IMR-90 (cell line): ENCODE measurements at regions not wholly inside any gene's neighbourhood (a gene's known extent, or its start where the extent isn't known, plus 50 kb on each side); places are given as distances from the start of the nearest gene placed in this dataset.

ENCODE experiments used
- ATAC-seq: fragments of 200-7000 bp; cut with Tn5 transposase; 2 replicates; pipeline ENCODE4 v1.9.1; 2020; ENCODE audit warnings: low read depth, mild to moderate bottlenecking, moderate library complexity
- BruUV-seq: library from RNA; stranded (reverse); fragments of 400-500 nt; replicated peaks from 2 replicates; lab custom pipeline; 2021; lab: Mats Ljungman, UMichigan
- CTCF ChIA-PET: fragments of 300-600 bp; formaldehyde crosslinking; extraction: SDS; loops from one replicate; lab custom pipeline; 2021; ENCODE audit warnings: antibody characterized with exemption; lab: Yijun Ruan, JAX
- POLR2A ChIA-PET: fragments of 300-600 bp; sonication (Branson Sonifier 250); formaldehyde crosslinking; loops from one replicate; lab custom pipeline; 2022; ENCODE audit warnings: antibody characterized with exemption; ENCODE audit not compliant: unreplicated experiment; lab: Charles Lee
- DNase-seq: peaks from one replicate; pipeline ENCODE4 v3.0.0; 2013
- H2AFZ ChIP-seq: replicated peaks from 2 replicates; pipeline ENCODE3; 2013; ENCODE audit warnings: low read length, mild to moderate bottlenecking; ENCODE audit not compliant: poor library complexity
- H2AK5ac ChIP-seq: 2 replicates; pipeline ENCODE4 v1.6.1; 2013; ENCODE audit warnings: low read depth, low read length, inconsistent platforms
- H2AK9ac ChIP-seq: replicated peaks from 2 replicates; pipeline ENCODE3; 2013; ENCODE audit warnings: mild to moderate bottlenecking, low read depth, low read length, moderate library complexity; ENCODE audit not compliant: poor library complexity
- H2BK120ac ChIP-seq: 2 replicates; pipeline ENCODE4 v1.6.1; 2013; ENCODE audit warnings: low read depth, low read length, inconsistent platforms
- H2BK15ac ChIP-seq: 3 replicates; pipeline ENCODE4 v1.6.1; 2013; ENCODE audit warnings: low read depth, low read length, inconsistent platforms
- H2BK20ac ChIP-seq: 2 replicates; pipeline ENCODE4 v1.6.1; 2013; ENCODE audit warnings: low read depth, mild to moderate bottlenecking, inconsistent platforms, low read length, moderate library complexity
- H2BK5ac ChIP-seq: 2 replicates; pipeline ENCODE4 v1.6.1; 2013; ENCODE audit warnings: mild to moderate bottlenecking, low read depth, low read length, inconsistent platforms; ENCODE audit not compliant: poor library complexity, severe bottlenecking
- H3K14ac ChIP-seq: replicated peaks from 2 replicates; pipeline ENCODE4 v1.6.1; 2013; ENCODE audit warnings: low read depth, low read length, inconsistent platforms
- H3K18ac ChIP-seq: 2 replicates; pipeline ENCODE4 v1.6.1; 2013; ENCODE audit warnings: low read depth, low read length, control low read depth
- H3K23ac ChIP-seq: 2 replicates; pipeline ENCODE4 v1.6.1; 2013; ENCODE audit warnings: low read depth, low read length, inconsistent platforms
- H3K27ac ChIP-seq: 2 replicates; pipeline ENCODE4 v1.5.1; 2013; ENCODE audit warnings: mild to moderate bottlenecking, control low read depth, low read length; ENCODE audit not compliant: insufficient read depth
- H3K27me3 ChIP-seq: 2 replicates; pipeline ENCODE4 v1.6.1; 2013; ENCODE audit warnings: low read length; ENCODE audit not compliant: control insufficient read depth, insufficient read depth
- H3K36me3 ChIP-seq: 2 replicates; pipeline ENCODE4 v1.6.1; 2013; ENCODE audit warnings: low read length, mixed read lengths; ENCODE audit not compliant: control insufficient read depth, insufficient read depth
- H3K4ac ChIP-seq: 2 replicates; pipeline ENCODE4 v1.6.1; 2013; ENCODE audit warnings: low read depth, low read length, inconsistent platforms
- H3K4me1 ChIP-seq: 2 replicates; pipeline ENCODE4 v1.6.1; 2013; ENCODE audit warnings: low read length, mixed read lengths; ENCODE audit not compliant: control insufficient read depth, insufficient read depth
- H3K4me2 ChIP-seq: 2 replicates; pipeline ENCODE4 v1.6.1; 2013; ENCODE audit warnings: low read depth, mild to moderate bottlenecking, control low read depth, low read length, moderate library complexity
- H3K4me3 ChIP-seq: 2 replicates; pipeline ENCODE4 v1.5.1; 2013; ENCODE audit warnings: low read depth, mild to moderate bottlenecking, control low read depth, low read length, moderate library complexity; ENCODE audit not compliant: insufficient read depth
- H3K56ac ChIP-seq: 2 replicates; pipeline ENCODE4 v1.6.1; 2013; ENCODE audit warnings: low read length, inconsistent platforms; ENCODE audit not compliant: insufficient read depth; ENCODE audit errors: extremely low read depth
- H3K79me1 ChIP-seq, 2 experiments: 2 replicates each; pipeline ENCODE4 v1.6.1; 2013; ENCODE audit warnings: low read length in 2 of 2, inconsistent platforms in 1 of 2, low read depth in 1 of 2
- H3K9ac ChIP-seq: 2 replicates; pipeline ENCODE4 v1.6.1; 2013; ENCODE audit warnings: low read depth, low read length, control low read depth
- H3K9me1 ChIP-seq: 2 replicates; pipeline ENCODE4 v1.6.1; 2013; ENCODE audit warnings: low read length, inconsistent platforms; ENCODE audit not compliant: insufficient read depth
- H3K9me3 ChIP-seq: 2 replicates; pipeline ENCODE4 v1.6.1; 2013; ENCODE audit warnings: low read length; ENCODE audit not compliant: control insufficient read depth, insufficient read depth
- H4K20me1 ChIP-seq: 2 replicates; pipeline ENCODE4 v1.6.1; 2013; ENCODE audit warnings: low read length, inconsistent platforms; ENCODE audit not compliant: insufficient read depth
- H4K5ac ChIP-seq: 2 replicates; pipeline ENCODE4 v1.6.1; 2013; ENCODE audit warnings: mild to moderate bottlenecking, low read depth, low read length, control low read depth
- H4K8ac ChIP-seq, 2 experiments: 2 replicates each; pipeline ENCODE4 v1.6.1; 2013; ENCODE audit warnings: low read depth in 2 of 2, low read length in 2 of 2, control low read depth in 1 of 2, inconsistent platforms in 1 of 2
- H4K91ac ChIP-seq: 2 replicates; pipeline ENCODE4 v1.6.1; 2013; ENCODE audit warnings: low read depth, low read length, inconsistent platforms; ENCODE audit not compliant: insufficient read depth
- BHLHE40 ChIP-seq: fragments of 150-350 bp; IDR thresholded peaks from 2 replicates; pipeline ENCODE4 v1.6.1; 2016; ENCODE audit warnings: mild to moderate bottlenecking, low read depth, low read length
- CEBPB ChIP-seq: IDR thresholded peaks from 2 replicates; pipeline ENCODE4 v1.6.1; 2012; ENCODE audit warnings: low read depth, low read length, improper control_type of control experiment
- CHD1 ChIP-seq: IDR thresholded peaks from 2 replicates; pipeline ENCODE4 v1.6.1; 2012; ENCODE audit warnings: low read depth, low read length, improper control_type of control experiment
- CTCF ChIP-seq: conservative IDR thresholded peaks from 2 replicates; pipeline ENCODE4 v1.5.1; 2012; ENCODE audit warnings: mild to moderate bottlenecking, low read depth, low read length, improper control_type of control experiment
- ELK1 ChIP-seq: fragments of 150-350 bp; IDR thresholded peaks from 2 replicates; pipeline ENCODE4 v1.6.1; 2016; ENCODE audit warnings: low read depth, mild to moderate bottlenecking, low read length, moderate library complexity, borderline replicate concordance
- MAFK ChIP-seq: IDR thresholded peaks from 2 replicates; pipeline ENCODE4 v1.6.1; 2012; ENCODE audit warnings: low read depth, low read length, improper control_type of control experiment
- MAZ ChIP-seq: IDR thresholded peaks from 2 replicates; pipeline ENCODE4 v1.6.1; 2012; ENCODE audit warnings: low read depth, mild to moderate bottlenecking, low read length, improper control_type of control experiment, moderate library complexity, borderline replicate concordance
- NFE2L2 ChIP-seq: fragments of 150-350 bp; IDR thresholded peaks from 2 replicates; pipeline ENCODE4 v1.6.1; 2016; ENCODE audit warnings: low read depth, mild to moderate bottlenecking, low read length
- POLR2A ChIP-seq: IDR thresholded peaks from 2 replicates; pipeline ENCODE4 v1.6.1; 2012; ENCODE audit warnings: mild to moderate bottlenecking, low read depth, low read length
- RAD21 ChIP-seq: IDR thresholded peaks from 2 replicates; pipeline ENCODE4 v1.6.1; 2012; ENCODE audit warnings: low read length, improper control_type of control experiment
- SMC3 ChIP-seq: fragments of 150-350 bp; IDR thresholded peaks from 2 replicates; pipeline ENCODE4 v1.6.1; 2016; ENCODE audit warnings: low read depth, mild to moderate bottlenecking, antibody characterized with exemption, low read length, moderate library complexity
- WGBS, 2 experiments: methylation state at CpG; one replicate each; pipeline versions ENCODE4 v1.1.5 to v1.1.7; 2013; ENCODE audit warnings: missing lambda C conversion rate in 2 of 2; ENCODE audit not compliant: insufficient read length in 1 of 2; ENCODE audit errors: extremely low coverage in 2 of 2; 5-methylcytosine and 5-hydroxymethylcytosine counted together
- dilution Hi-C: fragments of 300-500 bp; cut with HindIII; formaldehyde crosslinking; loops from one replicate; pipeline ENCODE4 v1.14.3; 2018; ENCODE audit warnings: low sequenced_read_pairs; ENCODE audit not compliant: unreplicated experiment
- in situ Hi-C: fragments of 300-500 bp; cut with MboI; formaldehyde crosslinking; loops from 3 replicates; pipeline ENCODE4 v1.14.3; 2019; ENCODE audit warnings: low sequenced_read_pairs, inconsistent platforms, mixed read lengths
- intact Hi-C: fragments of 100-400 bp; cut with micrococcal nuclease; formaldehyde crosslinking; loops from 2 replicates; pipeline ENCODE4 v1.10.0; 2022

- ChIA-PET POLR2A (no interaction called here), CTCF (no interaction called here)
- H3K4ac ChIP-seq: no peak overlapping the region
- TF ChIP-seq POLR2A (no peak), NFE2L2 (no peak), RAD21 (no peak), CHD1 (no peak), ELK1 (no peak), CTCF (no peak), SMC3 (no peak), CEBPB (no peak), BHLHE40 (no peak), MAZ (no peak), MAFK (no peak)
- no peak overlapping the region for H3K18ac ChIP-seq
- H2AK5ac ChIP-seq: no peak overlapping the region
- no peaks in the 10 kb centered on the region for H3K9me1 ChIP-seq
- no peak overlapping the region for H3K14ac ChIP-seq
- H3K27me3 ChIP-seq: no peaks in the 10 kb centered on the region
- no peaks in the 10 kb centered on the region for H3K79me1 ChIP-seq
- no CpG with 5 or more reads among the region's 2 CpGs for WGBS, 2 experiments
- H4K8ac ChIP-seq: no peak overlapping the region
- H3K23ac ChIP-seq: no peak overlapping the region
- no peak overlapping the region for H3K9ac ChIP-seq
- H2BK5ac ChIP-seq: no peak overlapping the region
- no peak overlapping the region for H2BK15ac ChIP-seq
- dilution Hi-C loops (no loop called here), intact Hi-C loops (no loop called here), in situ Hi-C loops (no loop called here)
- H3K27ac ChIP-seq: no peak overlapping the region
- DNase-seq (no peak), ATAC-seq (no peak)
- no peaks in the 10 kb centered on the region; the same call in 1 of the 2 replicates for H3K9me3 ChIP-seq
- no peak overlapping the region for H3K4me2 ChIP-seq
- no peak overlapping the region for H2AFZ ChIP-seq
- H3K4me3 ChIP-seq: no peak overlapping the region
- H2BK20ac ChIP-seq: no peak overlapping the region
- H2AK9ac ChIP-seq: no peak overlapping the region
- no peak overlapping the region for H2BK120ac ChIP-seq
- H4K5ac ChIP-seq: no peak overlapping the region
- H3K56ac ChIP-seq: no peak overlapping the region
- H4K91ac ChIP-seq: no peak overlapping the region
- H3K4me1 ChIP-seq: no peaks in the 10 kb centered on the region
- no TSS peak for BruUV-seq
- no peaks in the 10 kb centered on the region for H3K36me3 ChIP-seq
- H4K20me1 ChIP-seq: no peaks in the 10 kb centered on the region
Observed at GRCh38 chr2:67719351-67719750, 322.2 kb downstream of the ETAA1 start.
